GM12878 (cell line): ENCODE measurements at regions not wholly inside any gene's neighbourhood (a gene's known extent, or its start where the extent isn't known, plus 50 kb on each side); places are given as distances from the start of the nearest gene placed in this dataset.

ENCODE experiments used
- ATAC-seq: fragments of 200-7000 bp; cut with Tn5 transposase; 3 replicates; pipeline ENCODE4 v1.9.1; 2020; ENCODE audit warnings: mild to moderate bottlenecking, moderate library complexity
- BruUV-seq: library from RNA; stranded (reverse); fragments of 400-500 nt; replicated peaks from 2 replicates; lab custom pipeline; 2021; lab: Mats Ljungman, UMichigan
- CTCF ChIA-PET: fragments of 300-600 bp; sonication (Branson Sonifier 250); formaldehyde crosslinking; extraction: SDS; loops from one replicate; lab custom pipeline; 2021; ENCODE audit warnings: inconsistent platforms; lab: Yijun Ruan, JAX
- POLR2A ChIA-PET: fragments of 350-600 bp; formaldehyde crosslinking; extraction: SDS; loops from one replicate; lab custom pipeline; 2021; ENCODE audit warnings: inconsistent platforms; lab: Charles Lee
- RAD21 ChIA-PET: fragments of 300-600 bp; sonication (Branson Sonifier 250); formaldehyde crosslinking; loops from one replicate; lab custom pipeline; 2023; ENCODE audit warnings: antibody characterized with exemption; ENCODE audit not compliant: unreplicated experiment; lab: Charles Lee
- SMC1A ChIA-PET: fragments of 300-600 bp; sonication (Branson Sonifier 250); formaldehyde crosslinking; loops from one replicate; lab custom pipeline; 2023; ENCODE audit not compliant: unreplicated experiment, uncharacterized antibody; lab: Charles Lee
- DNase-seq: peaks from one replicate; pipeline ENCODE4 v3.0.0-alpha.2; 2011; ENCODE audit warnings: low read depth, low spot score
- FAIRE-seq: peaks from 3 replicates; lab custom pipeline; 2011; peaks lifted over from hg19 to GRCh38; lab: Jason Lieb, UNC
- H2AFZ ChIP-seq: 2 replicates; pipeline ENCODE4 v1.6.0; 2011; ENCODE audit warnings: low read depth, low read length, control low read depth; ENCODE audit not compliant: control insufficient read depth
- H3K27ac ChIP-seq: 2 replicates; pipeline ENCODE4 v1.5.1; 2011; ENCODE audit warnings: control low read depth; ENCODE audit not compliant: control insufficient read depth, insufficient read depth
- H3K27me3 ChIP-seq, 2 experiments: replicated peaks in 1 of 2; 2 replicates each; pipeline versions ENCODE4 v1.6.0 to v1.6.1; 2011; ENCODE audit warnings: low read length in 1 of 2; ENCODE audit not compliant: control insufficient read depth in 2 of 2, insufficient read depth in 2 of 2
- H3K36me3 ChIP-seq, 2 experiments: 2 replicates each; pipeline ENCODE4 v1.5.1; 2011; ENCODE audit warnings: low read length in 1 of 2; ENCODE audit not compliant: control insufficient read depth in 2 of 2, insufficient read depth in 2 of 2
- H3K4me1 ChIP-seq: 2 replicates; pipeline ENCODE4 v1.6.1; 2011; ENCODE audit warnings: mild to moderate bottlenecking, low read length, moderate library complexity, mixed read lengths; ENCODE audit not compliant: control insufficient read depth, insufficient read depth
- H3K4me2 ChIP-seq: 2 replicates; pipeline ENCODE4 v1.6.0; 2011; ENCODE audit warnings: control low read depth; ENCODE audit not compliant: control insufficient read depth, insufficient read depth
- H3K4me3 ChIP-seq: fragments of 200-600 bp; sonication (generic); 2 replicates; pipeline ENCODE4 v1.5.1; 2016
- H3K79me2 ChIP-seq: 2 replicates; pipeline ENCODE4 v1.6.0; 2011; ENCODE audit warnings: low read length; ENCODE audit not compliant: control insufficient read depth, insufficient read depth
- H3K9ac ChIP-seq: 2 replicates; pipeline ENCODE4 v1.8.0; 2011; ENCODE audit warnings: low read length, control low read depth, mixed read lengths; ENCODE audit not compliant: control insufficient read depth, insufficient read depth
- H3K9me3 ChIP-seq: replicated peaks from 3 replicates; pipeline ENCODE4 v1.5.1; 2011; ENCODE audit warnings: mild to moderate bottlenecking, low read length; ENCODE audit not compliant: control insufficient read depth, insufficient read depth
- H4K20me1 ChIP-seq: 2 replicates; pipeline ENCODE4 v1.6.0; 2011; ENCODE audit not compliant: control insufficient read depth, insufficient read depth
- CUX1 ChIP-seq: IDR thresholded peaks from 2 replicates; pipeline ENCODE4 v1.6.1; 2012; ENCODE audit warnings: improper control_type of control experiment, low read depth, low read length; ENCODE audit not compliant: insufficient replicate concordance
- GATAD2B ChIP-seq: fragments of 450-650 bp; conservative IDR thresholded peaks from 2 replicates; pipeline ENCODE4 v1.6.1; 2017; ENCODE audit warnings: low read depth, mild to moderate bottlenecking, moderate library complexity
- IKZF1 ChIP-seq: fragments of 450-650 bp; conservative IDR thresholded peaks from 2 replicates; pipeline ENCODE4 v1.6.1; 2017; ENCODE audit warnings: antibody characterized with exemption, mild to moderate bottlenecking
- SPI1 ChIP-seq: IDR thresholded peaks from 2 replicates; pipeline ENCODE4 v1.6.1; 2011; ENCODE audit warnings: low read depth, mild to moderate bottlenecking, low read length, moderate library complexity, borderline replicate concordance; ENCODE audit not compliant: insufficient read depth
- ZBED1 ChIP-seq: IDR thresholded peaks from 2 replicates; pipeline ENCODE4 v1.6.1; 2016; ENCODE audit warnings: borderline replicate concordance
- ZNF687 ChIP-seq: fragments of 450-650 bp; IDR thresholded peaks from 2 replicates; pipeline ENCODE4 v1.6.1; 2017; ENCODE audit warnings: mild to moderate bottlenecking, moderate library complexity
- WGBS: methylation state at CpG from one replicate; pipeline ENCODE4 v1.1.6; 2016; ENCODE audit warnings: low lambda C conversion rate; ENCODE audit not compliant: insufficient replicate concordance, insufficient coverage; ENCODE audit errors: missing lambda C conversion rate; 5-methylcytosine and 5-hydroxymethylcytosine counted together
- in situ Hi-C: fragments of 300-500 bp; cut with MboI; formaldehyde crosslinking; loops from 9 replicates; pipeline ENCODE4 v1.14.3; 2018; ENCODE audit warnings: mixed read lengths
- intact Hi-C: fragments of 100-400 bp; cut with micrococcal nuclease; formaldehyde crosslinking; loops from one replicate; pipeline ENCODE4 v1.14.2; 2022; ENCODE audit not compliant: unreplicated experiment

- TF ChIP-seq SPI1: no peak
- TF ChIP-seq, all 136 proteins: peak for 0
These were observed 122.1 kb upstream of the KAZN start (continued) for GRCh38 chr1:14476170-14476955.

- BruUV-seq: no TSS peak
- no peaks in the 10 kb centered on the region; a peak in 1 of 4 replicates for H3K27me3 ChIP-seq
- ATAC-seq (no peak), DNase-seq (no peak), FAIRE-seq (no peak)
- RAD21 ChIA-PET: no interaction called here
- intact Hi-C loops: no loop called here
- no peaks in the 10 kb centered on the region for H3K36me3 ChIP-seq
- 0% methylated on average over 2 of the region's 2 CpGs for WGBS
- H3K27ac ChIP-seq: no peak overlapping the region
- no peak overlapping the region for H3K4me2 ChIP-seq
- POLR2A ChIA-PET: no interaction called here
- SMC1A ChIA-PET: no interaction called here
- no peak overlapping the region for H3K4me3 ChIP-seq
- TF ChIP-seq ZNF687: no peak
- TF ChIP-seq GATAD2B: no peak
- TF ChIP-seq ZBED1: no peak
- no peak for TF ChIP-seq IKZF1
- no peak for TF ChIP-seq CUX1
- no peaks in the 10 kb centered on the region; the same call in 2 of the 3 replicates for H3K9me3 ChIP-seq
- H3K9ac ChIP-seq: no peak overlapping the region
- in situ Hi-C loops: no loop called here
- H4K20me1 ChIP-seq: no peaks in the 10 kb centered on the region
- CTCF ChIA-PET: interaction anchor here (1.1 kb wide), 1 partner anchor 361 kb away, joined by 3 read pairs; no protein-coding TSS in a partner anchor
- H3K79me2 ChIP-seq: no peaks in the 10 kb centered on the region
- no peak overlapping the region for H2AFZ ChIP-seq
- no peaks in the 10 kb centered on the region for H3K4me1 ChIP-seq
These were observed 120.4 kb upstream of the KAZN start for GRCh38 chr1:14478120-14478519.
